Uterus (tissue), 3 donors: ENCODE measurements at regions not wholly inside any gene's neighbourhood (a gene's known extent, or its start where the extent isn't known, plus 50 kb on each side); places are given as distances from the start of the nearest gene placed in this dataset.
"Not testable (repeated sequence)": the region's sequence is repeated elsewhere in the genome, so short reads cannot be mapped to it uniquely, and the experiment has no call there.

Experiments
- DNase-seq, 2 donors: peaks; one replicate each; pipeline ENCODE4 v3.0.0-alpha.2; 2019 to 2020
- H3K27ac ChIP-seq, 2 donors: fragments of 200-600 bp; sonication (generic); 1 replicate in 1 of 2; 2 replicates in 1 of 2; pipeline ENCODE4 v1.5.1; 2016 to 2018
- H3K27me3 ChIP-seq, 2 donors: fragments of 200-600 bp; sonication (generic); one replicate each; pipeline ENCODE4 v1.5.1; 2018 to 2019; ENCODE audit warnings: control low read depth in 1 of 2
- H3K36me3 ChIP-seq, 2 donors: fragments of 200-600 bp; sonication (generic); one replicate each; pipeline ENCODE4 v1.5.1; 2019; ENCODE audit warnings: control low read depth in 1 of 2
- H3K4me1 ChIP-seq, 2 donors: fragments of 200-600 bp; sonication (generic); one replicate each; pipeline ENCODE4 v1.5.1; 2018 to 2019; ENCODE audit warnings: control low read depth in 1 of 2
- H3K4me3 ChIP-seq, 2 donors: fragments of 200-600 bp; sonication (generic); 1 replicate in 1 of 2; 2 replicates in 1 of 2; pipeline ENCODE4 v1.5.1; 2018 to 2019; ENCODE audit warnings: mild to moderate bottlenecking in 1 of 2
- H3K9me3 ChIP-seq, 2 donors: fragments of 200-600 bp; sonication (generic); one replicate each; pipeline ENCODE4 v1.5.1; 2019; ENCODE audit warnings: control low read depth in 1 of 2
- POLR2A ChIP-seq, 2 donors: fragments of 450-650 bp; IDR thresholded peaks; one replicate each; pipeline ENCODE4 v1.6.1; 2016; ENCODE audit warnings: antibody characterized with exemption in 2 of 2, mild to moderate bottlenecking in 1 of 2, moderate library complexity in 1 of 2
- intact Hi-C: fragments of 100-400 bp; cut with DNase I; formaldehyde crosslinking; loops from one replicate; pipeline ENCODE4 v1.15.1; 2023; ENCODE audit warnings: low total_unique reads
- TF ChIP-seq, protein P1 (sequence below), 4 experiments: fragments of 200-600 bp in 2 of 4; fragments of 450-650 bp in 2 of 4; sonication (generic) in 2 of 4; IDR thresholded peaks; one replicate each; pipeline ENCODE4 v1.5.1; 2016 to 2019; ENCODE audit warnings: antibody characterized with exemption in 4 of 4, mild to moderate bottlenecking in 2 of 4, moderate library complexity in 1 of 4
- donor health status: DM: yes; HTN: yes; CAD: no.

DNA sequence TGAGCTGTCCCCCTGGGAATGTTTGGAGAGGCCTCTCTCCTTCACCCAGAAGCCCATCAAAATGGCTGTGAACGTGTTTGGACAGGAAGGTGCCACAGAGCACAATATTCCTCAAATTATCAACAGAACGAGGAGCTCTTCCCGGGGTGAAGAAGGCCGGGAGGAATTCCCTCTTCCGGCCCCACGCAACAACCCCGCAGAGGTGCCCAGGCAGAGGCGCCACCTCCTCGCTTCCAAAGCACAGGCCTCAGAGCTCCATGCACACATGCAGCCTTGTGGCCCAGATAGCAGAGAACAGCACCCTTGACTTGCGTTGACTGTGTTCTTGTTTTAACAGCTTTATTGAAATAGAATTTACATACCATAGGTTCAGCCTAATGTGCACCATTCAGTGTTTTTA, 152.5 kb upstream of the SALL3 start:
- intact Hi-C loops, result no loop called here
- Histone ChIP-seq H3K27me3 (no peaks in the 10 kb centered on the region), H3K4me3 (no peak overlapping the region), H3K36me3 (no peaks in the 10 kb centered on the region), H3K4me1 (no peaks in the 10 kb centered on the region), H3K27ac (no peak overlapping the region), H3K9me3 (no peaks in the 10 kb centered on the region)
- TF ChIP-seq, protein P1, sequence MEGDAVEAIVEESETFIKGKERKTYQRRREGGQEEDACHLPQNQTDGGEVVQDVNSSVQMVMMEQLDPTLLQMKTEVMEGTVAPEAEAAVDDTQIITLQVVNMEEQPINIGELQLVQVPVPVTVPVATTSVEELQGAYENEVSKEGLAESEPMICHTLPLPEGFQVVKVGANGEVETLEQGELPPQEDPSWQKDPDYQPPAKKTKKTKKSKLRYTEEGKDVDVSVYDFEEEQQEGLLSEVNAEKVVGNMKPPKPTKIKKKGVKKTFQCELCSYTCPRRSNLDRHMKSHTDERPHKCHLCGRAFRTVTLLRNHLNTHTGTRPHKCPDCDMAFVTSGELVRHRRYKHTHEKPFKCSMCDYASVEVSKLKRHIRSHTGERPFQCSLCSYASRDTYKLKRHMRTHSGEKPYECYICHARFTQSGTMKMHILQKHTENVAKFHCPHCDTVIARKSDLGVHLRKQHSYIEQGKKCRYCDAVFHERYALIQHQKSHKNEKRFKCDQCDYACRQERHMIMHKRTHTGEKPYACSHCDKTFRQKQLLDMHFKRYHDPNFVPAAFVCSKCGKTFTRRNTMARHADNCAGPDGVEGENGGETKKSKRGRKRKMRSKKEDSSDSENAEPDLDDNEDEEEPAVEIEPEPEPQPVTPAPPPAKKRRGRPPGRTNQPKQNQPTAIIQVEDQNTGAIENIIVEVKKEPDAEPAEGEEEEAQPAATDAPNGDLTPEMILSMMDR (IDR thresholded peaks at IDR 0.05), result no peak
- TF ChIP-seq POLR2A (IDR thresholded peaks at IDR 0.05), result no peak
- no peak for DNase-seq

DNA sequence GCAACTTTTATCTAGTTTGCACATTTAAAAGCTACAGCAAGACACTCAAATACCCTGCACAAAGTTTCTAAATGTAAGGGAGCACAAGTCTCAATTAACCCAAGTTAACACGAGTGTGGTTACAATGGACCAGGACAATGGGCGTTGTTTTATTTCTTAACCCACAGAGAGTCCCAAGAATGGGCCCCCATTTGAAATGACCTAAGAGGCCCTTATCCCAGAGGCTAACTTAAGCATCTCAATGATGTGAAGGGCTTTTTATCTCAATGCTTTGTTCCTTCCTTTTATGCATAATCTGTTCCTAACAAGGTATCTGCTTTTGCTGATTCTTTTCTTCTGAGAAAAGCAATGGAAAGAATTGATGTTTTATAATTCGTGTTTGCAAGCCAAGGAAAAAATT, 151.5 kb upstream of the SALL3 start:
- Histone ChIP-seq H3K9me3 (no peaks in the 10 kb centered on the region), H3K4me1 (no peaks in the 10 kb centered on the region), H3K4me3 (no peak overlapping the region), H3K27ac (no peak overlapping the region), H3K36me3 (no peaks in the 10 kb centered on the region), H3K27me3 (no peaks in the 10 kb centered on the region)
- intact Hi-C loops, result no loop called here
- no peak for DNase-seq
- no peak for TF ChIP-seq POLR2A (IDR thresholded peaks at IDR 0.05)
- TF ChIP-seq, protein P1 (IDR thresholded peaks at IDR 0.05), result no peak

DNA sequence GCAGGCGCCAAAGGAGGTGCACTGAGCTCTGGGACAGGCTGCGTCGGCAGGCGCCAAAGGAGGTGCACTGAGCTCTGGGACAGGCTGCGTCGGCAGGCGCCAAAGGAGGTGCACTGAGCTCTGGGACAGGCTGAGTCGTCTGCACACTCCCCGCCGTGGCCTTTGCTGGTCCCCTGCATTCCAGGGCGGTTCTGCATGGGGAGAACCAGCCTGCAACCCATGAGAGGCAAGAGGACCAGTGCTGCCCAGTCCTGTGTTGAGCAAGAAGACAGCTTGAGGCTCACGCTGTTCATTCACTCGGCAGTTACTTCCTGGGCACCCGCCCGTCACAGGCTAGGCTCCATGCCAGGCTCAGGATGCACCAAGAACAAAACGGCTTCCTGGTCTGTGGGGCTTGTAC, 150.6 kb upstream of the SALL3 start:
- DNase-seq, H3K4me1 ChIP-seq, intact Hi-C loops, H3K27me3 ChIP-seq, H3K4me3 ChIP-seq, H3K9me3 ChIP-seq, H3K27ac ChIP-seq, H3K36me3 ChIP-seq: not testable (repeated sequence)

DNA sequence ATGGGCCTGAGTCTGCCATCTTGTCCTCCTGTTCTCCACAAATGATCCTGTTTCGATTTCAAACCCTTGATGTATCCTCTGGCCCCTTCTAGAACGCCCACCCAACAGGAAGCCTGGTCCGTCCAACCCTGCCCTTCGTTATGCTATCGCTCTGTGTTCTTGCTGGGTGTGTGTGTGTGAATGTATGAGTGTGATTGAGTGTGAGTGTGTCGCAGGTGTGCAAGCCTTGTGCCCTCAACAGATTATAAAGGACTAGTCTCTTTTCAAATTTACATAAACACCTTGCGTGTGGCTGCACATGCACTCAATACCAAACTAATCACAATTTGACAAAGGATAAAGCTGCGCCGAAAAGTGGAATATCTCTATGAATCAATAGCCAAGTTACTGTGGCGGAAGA, 149.5 kb upstream of the SALL3 start:
- Histone ChIP-seq H3K27ac (no peak overlapping the region), H3K27me3 (no peaks in the 10 kb centered on the region), H3K9me3 (no peaks in the 10 kb centered on the region), H3K36me3 (no peaks in the 10 kb centered on the region), H3K4me1 (no peaks in the 10 kb centered on the region), H3K4me3 (no peak overlapping the region)
- TF ChIP-seq POLR2A (IDR thresholded peaks at IDR 0.05), result no peak
- TF ChIP-seq, protein P1 (IDR thresholded peaks at IDR 0.05), result no peak
- intact Hi-C loops, result no loop called here
- DNase-seq, result no peak

DNA sequence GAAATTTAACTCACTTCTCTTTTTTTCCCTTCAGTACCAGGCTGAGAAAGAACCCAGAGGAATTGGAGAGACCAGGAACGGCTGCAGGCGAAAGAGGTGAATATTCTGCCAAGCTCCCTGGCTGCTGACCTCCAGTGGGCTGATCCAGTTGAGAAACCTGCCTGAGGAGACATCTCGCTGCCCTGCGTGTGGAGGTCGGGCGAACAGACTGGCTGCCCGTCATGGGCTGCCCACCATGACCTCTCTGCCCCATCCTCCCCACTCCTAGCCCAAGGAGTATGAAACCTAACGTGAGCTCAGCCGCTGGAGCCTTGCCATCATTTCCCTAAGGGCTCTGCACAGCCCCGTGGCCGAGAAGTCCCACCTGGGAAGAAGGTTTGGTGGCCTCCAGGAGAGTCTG, 148.8 kb upstream of the SALL3 start:
- intact Hi-C loops, result no loop called here
- no peaks in the 10 kb centered on the region for H3K4me1 ChIP-seq
- no peak overlapping the region for H3K27ac ChIP-seq
- DNase-seq, result no peak
- H3K27me3 ChIP-seq, result no peaks in the 10 kb centered on the region
- no peak for TF ChIP-seq POLR2A (IDR thresholded peaks at IDR 0.05)
- TF ChIP-seq, protein P1 (IDR thresholded peaks at IDR 0.05), result no peak
- H3K4me3 ChIP-seq, result no peak overlapping the region
- no peaks in the 10 kb centered on the region for H3K36me3 ChIP-seq
- no peaks in the 10 kb centered on the region for H3K9me3 ChIP-seq

DNA sequence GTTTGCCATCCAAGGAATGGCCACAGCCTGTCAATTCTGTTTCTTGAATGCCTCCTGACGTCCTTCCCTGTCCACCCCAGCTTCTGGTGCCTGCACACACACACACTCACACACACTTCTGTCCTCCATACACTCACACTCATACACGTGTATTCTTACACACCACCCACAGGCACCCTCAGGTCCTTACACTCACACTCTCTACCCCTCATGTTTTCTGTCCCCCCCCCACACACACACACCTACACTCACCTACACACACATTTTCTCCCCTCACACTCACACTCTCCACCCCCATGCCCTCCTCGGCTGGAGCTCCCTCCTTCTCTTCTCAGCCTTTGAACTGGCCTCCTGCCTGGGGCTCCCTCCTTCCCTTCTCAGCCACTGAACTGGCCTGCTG, 148.0 kb upstream of the SALL3 start:
- no peaks in the 10 kb centered on the region for H3K4me1 ChIP-seq
- no peak overlapping the region for H3K27ac ChIP-seq
- no peaks in the 10 kb centered on the region for H3K27me3 ChIP-seq
- intact Hi-C loops, result no loop called here
- DNase-seq, result no peak
- H3K36me3 ChIP-seq, result no peaks in the 10 kb centered on the region
- TF ChIP-seq POLR2A (IDR thresholded peaks at IDR 0.05), result no peak
- TF ChIP-seq, protein P1 (IDR thresholded peaks at IDR 0.05), result no peak
- no peaks in the 10 kb centered on the region for H3K9me3 ChIP-seq
- H3K4me3 ChIP-seq, result no peak overlapping the region
